HepG2 (cell line): ENCODE measurements at regions not wholly inside any gene's neighbourhood (a gene's known extent, or its start where the extent isn't known, plus 50 kb on each side); places are given as distances from the start of the nearest gene placed in this dataset.

Experiments used
- ATAC-seq: fragments of 200-7000 bp; cut with Tn5 transposase; 3 replicates; pipeline ENCODE4 v1.9.1; 2020; ENCODE audit warnings: mild to moderate bottlenecking, moderate library complexity
- BruUV-seq: library from RNA; stranded (reverse); fragments of 400-500 nt; replicated peaks from 2 replicates; lab custom pipeline; 2021; lab: Mats Ljungman, UMichigan
- CTCF ChIA-PET: fragments of 300-600 bp; formaldehyde crosslinking; extraction: SDS; loops from one replicate; lab custom pipeline; 2021; ENCODE audit warnings: low total read pairs, inconsistent platforms, low intra/inter-chr PET ratio; lab: Yijun Ruan, JAX
- POLR2A ChIA-PET: fragments of 350-600 bp; sonication (Branson Sonifier 250); formaldehyde crosslinking; loops from one replicate; lab custom pipeline; 2020; ENCODE audit warnings: antibody characterized with exemption, inconsistent platforms; lab: Yijun Ruan, JAX
- DNase-seq: peaks from one replicate; pipeline ENCODE4 v3.0.0-alpha.2; 2015; ENCODE audit warnings: low spot score
- FAIRE-seq: peaks from 3 replicates; lab custom pipeline; 2011; peaks lifted over from hg19 to GRCh38; lab: Jason Lieb, UNC
- H2AFZ ChIP-seq: one replicate; pipeline ENCODE4 v1.6.1; 2011; ENCODE audit warnings: low read length, inconsistent platforms
- H3K27ac ChIP-seq: fragments of 300-600 bp; 3 replicates; pipeline ENCODE4 v1.8.0; 2011; ENCODE audit warnings: mixed run types, mild to moderate bottlenecking, mixed read lengths, low read length, inconsistent platforms; ENCODE audit not compliant: insufficient read depth; ENCODE audit errors: extremely low read length
- H3K27me3 ChIP-seq, 2 experiments: fragments of 200-600 bp in 1 of 2; 2 replicates in 1 of 2; 3 replicates in 1 of 2; pipeline versions ENCODE4 v1.6.0 to v1.8.0; 2011; ENCODE audit warnings: low read length in 2 of 2, mild to moderate bottlenecking in 2 of 2, moderate library complexity in 2 of 2, inconsistent platforms in 1 of 2; ENCODE audit not compliant: insufficient read depth in 2 of 2, control insufficient read depth in 1 of 2
- H3K36me3 ChIP-seq, 2 experiments: fragments of 200-600 bp in 1 of 2; replicated peaks in 1 of 2; 2 replicates in 1 of 2; 3 replicates in 1 of 2; pipeline versions ENCODE4 v1.5.1 to v1.8.0; 2011; ENCODE audit warnings: low read length in 2 of 2, inconsistent platforms in 1 of 2; ENCODE audit not compliant: insufficient read depth in 2 of 2, control insufficient read depth in 1 of 2
- H3K4me1 ChIP-seq: 2 replicates; pipeline ENCODE4 v1.5.1; 2012; ENCODE audit warnings: low read length, inconsistent platforms; ENCODE audit not compliant: insufficient read depth
- H3K4me2 ChIP-seq: 2 replicates; pipeline ENCODE4 v1.6.0; 2011; ENCODE audit warnings: low read depth, low read length, inconsistent platforms
- H3K4me3 ChIP-seq, 3 experiments: fragments of 200-600 bp in 1 of 3; sonication (generic), shearing (Covaris generic) in 1 of 3; replicated peaks in 1 of 3; 2 replicates each; pipeline ENCODE4 v1.5.1; 2011 to 2016; ENCODE audit warnings: low read length in 3 of 3, inconsistent platforms in 2 of 3, low read depth in 2 of 3, mild to moderate bottlenecking in 2 of 3, control low read depth in 1 of 3, mixed read lengths in 1 of 3; ENCODE audit not compliant: insufficient read depth in 1 of 3
- H3K79me2 ChIP-seq: one replicate; pipeline ENCODE4 v1.6.1; 2011; ENCODE audit warnings: low read length, inconsistent platforms; ENCODE audit not compliant: insufficient read depth
- H3K9ac ChIP-seq: 2 replicates; pipeline ENCODE4 v1.6.0; 2011; ENCODE audit warnings: mild to moderate bottlenecking, low read depth, low read length, inconsistent platforms; ENCODE audit not compliant: insufficient read depth
- H3K9me3 ChIP-seq: 2 replicates; pipeline ENCODE4 v1.5.1; 2012; ENCODE audit warnings: mild to moderate bottlenecking, low read length
- H4K20me1 ChIP-seq: 2 replicates; pipeline ENCODE4 v1.6.0; 2011; ENCODE audit warnings: inconsistent platforms, mild to moderate bottlenecking, low read length, moderate library complexity; ENCODE audit not compliant: insufficient read depth
- HOXA3 ChIP-seq: sonication (generic); formaldehyde crosslinking; IDR thresholded peaks from 2 replicates; pipeline ENCODE4 v1.5.0; 2020; ENCODE audit warnings: missing genetic modification reagents
- SP140L ChIP-seq: sonication (generic); formaldehyde crosslinking; IDR thresholded peaks from 2 replicates; pipeline ENCODE4 v1.4.0; 2020; ENCODE audit warnings: missing genetic modification reagents, borderline replicate concordance
- SRSF1 ChIP-seq: fragments of 200-400 bp; formaldehyde crosslinking; optimal IDR thresholded peaks from 2 replicates; pipeline ENCODE3; 2017; ENCODE audit warnings: mild to moderate bottlenecking, low read depth, low read length, moderate library complexity
- ZHX1 ChIP-seq: sonication (generic); formaldehyde crosslinking; IDR thresholded peaks from 2 replicates; pipeline ENCODE4 v1.8.1; 2022; ENCODE audit warnings: low read depth, mild to moderate bottlenecking, missing genetic modification reagents
- ZHX2 ChIP-seq, 2 experiments: sonication (generic) in 1 of 2; formaldehyde crosslinking in 1 of 2; IDR thresholded peaks; 2 replicates each; pipeline versions ENCODE4 v1.6.1 to v1.9.0; 2014 to 2022; ENCODE audit warnings: antibody characterized with exemption in 1 of 2, borderline replicate concordance in 1 of 2, inconsistent platforms in 1 of 2, low read depth in 1 of 2, missing genetic modification reagents in 1 of 2
- ZNF546 ChIP-seq: sonication (generic); formaldehyde crosslinking; conservative IDR thresholded peaks from 2 replicates; pipeline ENCODE4 v1.8.1; 2023; ENCODE audit warnings: mild to moderate bottlenecking, missing genetic modification reagents
- WGBS: methylation state at CpG from one replicate; pipeline ENCODE4 v1.1.6; 2017; ENCODE audit warnings: low lambda C conversion rate; 5-methylcytosine and 5-hydroxymethylcytosine counted together
- in situ Hi-C: cut with HindIII; loops from 2 replicates; pipeline ENCODE4 v1.10.0; 2017; ENCODE audit warnings: low pct_unique_long_range_greater_than_20kb; ENCODE audit not compliant: extremely low pct_ligation_motif_present
- intact Hi-C: fragments of 100-400 bp; cut with micrococcal nuclease; formaldehyde crosslinking; loops from one replicate; pipeline ENCODE4 v1.10.0; 2022; ENCODE audit not compliant: unreplicated experiment

GRCh38 chr5:61817472-61818326 lies 485.6 kb downstream of the ZSWIM6 start (continued):
- TF ChIP-seq ZHX2 (IDR thresholded peaks at IDR 0.05; ENCODE audit: low read depth) = no peak
- TF ChIP-seq ZHX2 (CRISPR knock-in tag; IDR thresholded peaks at IDR 0.05; ENCODE audit: borderline replicate concordance) = no peak
- TF ChIP-seq SRSF1 = no peak
- TF ChIP-seq SP140L = no peak
- TF ChIP-seq, all 625 proteins: peak for 2

- 3% methylated on average over 4 of the region's 4 CpGs for WGBS
- peaks cover 0 to 16% of the 10 kb centered on the region in 2 experiments; a peak in 3 of 5 replicates for H3K27me3 ChIP-seq
- no peak for TF ChIP-seq ZNF546 (CRISPR knock-in tag)
- no peak for TF ChIP-seq ZHX1 (CRISPR knock-in tag)
- no peak for TF ChIP-seq HOXA3
- H3K4me2 ChIP-seq = no peak overlapping the region
- no peaks in the 10 kb centered on the region for H3K4me1 ChIP-seq
- H3K79me2 ChIP-seq = no peaks in the 10 kb centered on the region
- H3K9ac ChIP-seq = no peak overlapping the region
- no peaks in the 10 kb centered on the region for H4K20me1 ChIP-seq
- DNase-seq = no peak
- ChIA-PET CTCF (no interaction called here), POLR2A (no interaction called here)
- no peak for FAIRE-seq
- H2AFZ ChIP-seq = no peak overlapping the region
- H3K27ac ChIP-seq = no peak overlapping the region
- ATAC-seq = no peak
- BruUV-seq = no TSS peak
- in situ Hi-C loops (no loop called here), intact Hi-C loops (no loop called here)
- H3K36me3 ChIP-seq = no peaks in the 10 kb centered on the region
- no peaks in the 10 kb centered on the region for H3K9me3 ChIP-seq
- no peak overlapping the region for H3K4me3 ChIP-seq
Measured at GRCh38 chr5:61820836-61821235, 485.2 kb upstream of the KIF2A start.
